ENCODE measurements at regions not wholly inside any gene's neighbourhood (a gene's known extent, or its start where the extent isn't known, plus 50 kb on each side); places are given as distances from the start of the nearest gene placed in this dataset.

DNA sequence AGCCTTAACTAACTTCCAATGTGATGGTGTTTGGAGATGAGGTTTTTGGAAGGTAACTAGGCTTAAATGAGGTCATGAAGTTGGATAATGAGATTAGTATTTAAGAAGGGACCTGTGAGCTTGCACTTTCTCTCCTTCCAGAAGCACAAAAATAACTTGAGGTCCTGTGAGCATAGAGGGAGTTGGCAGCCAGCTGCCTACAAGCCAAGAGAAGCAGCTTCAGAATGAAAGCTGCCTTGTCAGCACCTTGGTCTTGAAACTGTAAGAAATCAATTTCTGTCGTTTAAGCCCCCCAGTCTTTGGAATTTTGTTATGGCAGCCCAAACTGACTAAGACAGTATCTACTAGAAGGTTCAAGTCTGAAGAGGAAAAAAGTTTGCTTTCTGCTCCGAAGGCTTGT lies 280.2 kb upstream of the GALNTL6 start (continued):
- TF ChIP-seq, protein P1, sequence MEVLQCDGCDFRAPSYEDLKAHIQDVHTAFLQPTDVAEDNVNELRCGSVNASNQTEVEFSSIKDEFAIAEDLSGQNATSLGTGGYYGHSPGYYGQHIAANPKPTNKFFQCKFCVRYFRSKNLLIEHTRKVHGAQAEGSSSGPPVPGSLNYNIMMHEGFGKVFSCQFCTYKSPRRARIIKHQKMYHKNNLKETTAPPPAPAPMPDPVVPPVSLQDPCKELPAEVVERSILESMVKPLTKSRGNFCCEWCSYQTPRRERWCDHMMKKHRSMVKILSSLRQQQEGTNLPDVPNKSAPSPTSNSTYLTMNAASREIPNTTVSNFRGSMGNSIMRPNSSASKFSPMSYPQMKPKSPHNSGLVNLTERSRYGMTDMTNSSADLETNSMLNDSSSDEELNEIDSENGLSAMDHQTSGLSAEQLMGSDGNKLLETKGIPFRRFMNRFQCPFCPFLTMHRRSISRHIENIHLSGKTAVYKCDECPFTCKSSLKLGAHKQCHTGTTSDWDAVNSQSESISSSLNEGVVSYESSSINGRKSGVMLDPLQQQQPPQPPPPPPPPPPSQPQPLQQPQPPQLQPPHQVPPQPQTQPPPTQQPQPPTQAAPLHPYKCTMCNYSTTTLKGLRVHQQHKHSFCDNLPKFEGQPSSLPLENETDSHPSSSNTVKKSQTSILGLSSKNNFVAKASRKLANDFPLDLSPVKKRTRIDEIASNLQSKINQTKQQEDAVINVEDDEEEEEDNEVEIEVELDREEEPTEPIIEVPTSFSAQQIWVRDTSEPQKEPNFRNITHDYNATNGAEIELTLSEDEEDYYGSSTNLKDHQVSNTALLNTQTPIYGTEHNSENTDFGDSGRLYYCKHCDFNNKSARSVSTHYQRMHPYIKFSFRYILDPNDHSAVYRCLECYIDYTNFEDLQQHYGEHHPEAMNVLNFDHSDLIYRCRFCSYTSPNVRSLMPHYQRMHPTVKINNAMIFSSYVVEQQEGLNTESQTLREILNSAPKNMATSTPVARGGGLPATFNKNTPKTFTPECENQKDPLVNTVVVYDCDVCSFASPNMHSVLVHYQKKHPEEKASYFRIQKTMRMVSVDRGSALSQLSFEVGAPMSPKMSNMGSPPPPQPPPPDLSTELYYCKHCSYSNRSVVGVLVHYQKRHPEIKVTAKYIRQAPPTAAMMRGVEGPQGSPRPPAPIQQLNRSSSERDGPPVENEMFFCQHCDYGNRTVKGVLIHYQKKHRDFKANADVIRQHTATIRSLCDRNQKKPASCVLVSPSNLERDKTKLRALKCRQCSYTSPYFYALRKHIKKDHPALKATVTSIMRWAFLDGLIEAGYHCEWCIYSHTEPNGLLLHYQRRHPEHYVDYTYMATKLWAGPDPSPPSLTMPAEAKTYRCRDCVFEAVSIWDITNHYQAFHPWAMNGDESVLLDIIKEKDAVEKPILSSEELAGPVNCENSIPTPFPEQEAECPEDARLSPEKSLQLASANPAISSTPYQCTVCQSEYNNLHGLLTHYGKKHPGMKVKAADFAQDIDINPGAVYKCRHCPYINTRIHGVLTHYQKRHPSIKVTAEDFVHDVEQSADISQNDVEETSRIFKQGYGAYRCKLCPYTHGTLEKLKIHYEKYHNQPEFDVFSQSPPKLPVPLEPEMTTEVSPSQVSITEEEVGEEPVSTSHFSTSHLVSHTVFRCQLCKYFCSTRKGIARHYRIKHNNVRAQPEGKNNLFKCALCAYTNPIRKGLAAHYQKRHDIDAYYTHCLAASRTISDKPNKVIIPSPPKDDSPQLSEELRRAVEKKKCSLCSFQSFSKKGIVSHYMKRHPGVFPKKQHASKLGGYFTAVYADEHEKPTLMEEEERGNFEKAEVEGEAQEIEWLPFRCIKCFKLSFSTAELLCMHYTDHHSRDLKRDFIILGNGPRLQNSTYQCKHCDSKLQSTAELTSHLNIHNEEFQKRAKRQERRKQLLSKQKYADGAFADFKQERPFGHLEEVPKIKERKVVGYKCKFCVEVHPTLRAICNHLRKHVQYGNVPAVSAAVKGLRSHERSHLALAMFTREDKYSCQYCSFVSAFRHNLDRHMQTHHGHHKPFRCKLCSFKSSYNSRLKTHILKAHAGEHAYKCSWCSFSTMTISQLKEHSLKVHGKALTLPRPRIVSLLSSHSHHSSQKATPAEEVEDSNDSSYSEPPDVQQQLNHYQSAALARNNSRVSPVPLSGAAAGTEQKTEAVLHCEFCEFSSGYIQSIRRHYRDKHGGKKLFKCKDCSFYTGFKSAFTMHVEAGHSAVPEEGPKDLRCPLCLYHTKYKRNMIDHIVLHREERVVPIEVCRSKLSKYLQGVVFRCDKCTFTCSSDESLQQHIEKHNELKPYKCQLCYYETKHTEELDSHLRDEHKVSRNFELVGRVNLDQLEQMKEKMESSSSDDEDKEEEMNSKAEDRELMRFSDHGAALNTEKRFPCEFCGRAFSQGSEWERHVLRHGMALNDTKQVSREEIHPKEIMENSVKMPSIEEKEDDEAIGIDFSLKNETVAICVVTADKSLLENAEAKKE (CRISPR knock-in tag; IDR thresholded peaks at IDR 0.05): no peak
- no peak for TF ChIP-seq JUNB (IDR thresholded peaks at IDR 0.05; ENCODE audit: unreplicated experiment)

DNA sequence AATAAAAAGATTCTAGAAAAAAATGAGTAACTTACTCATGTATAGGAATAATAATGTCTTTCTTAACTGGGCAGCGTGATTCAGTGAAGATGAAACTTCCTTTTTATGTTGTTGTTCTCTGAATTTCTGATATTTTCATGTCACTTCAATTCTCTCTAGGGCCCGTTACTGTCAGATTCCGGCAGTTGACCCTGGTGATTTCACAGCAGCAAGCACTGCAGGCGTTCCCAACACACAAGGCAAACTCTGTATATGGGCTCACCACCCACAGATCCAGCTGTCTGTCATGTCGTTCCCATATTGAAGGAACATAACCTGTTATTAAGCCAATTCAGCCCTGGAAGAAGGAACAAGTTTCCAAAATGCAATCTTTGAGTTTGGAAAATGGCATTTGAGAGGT lies 288.3 kb upstream of the GALNTL6 start:
- Histone ChIP-seq H3K4me2 (no peak overlapping the region), H3K79me2 (replicated peaks; ENCODE audit: insufficient read depth) (no peaks in the 10 kb centered on the region), H3F3A (replicated peaks; ENCODE audit: low read depth) (no peaks in the 10 kb centered on the region), H3K4me1 (ENCODE audit: insufficient read depth) (no peaks in the 10 kb centered on the region), H2AFZ (no peak overlapping the region), H3K9me2 (ENCODE audit: insufficient read depth) (no peaks in the 10 kb centered on the region), H3K27me3 (ENCODE audit: insufficient read depth) (no peaks in the 10 kb centered on the region), H3K4me3 (no peak overlapping the region), H4K20me1 (replicated peaks; ENCODE audit: insufficient read depth) (no peaks in the 10 kb centered on the region), H3K36me3 (ENCODE audit: insufficient read depth) (no peaks in the 10 kb centered on the region), H3K27ac (ENCODE audit: low read depth) (no peak overlapping the region)
- Mint-ChIP-seq H3K9me3 (no peaks in the 10 kb centered on the region), H3K36me3 (ENCODE audit: low read depth) (no peaks in the 10 kb centered on the region), H3K27me3 (ENCODE audit: insufficient read depth, low read depth, poor library complexity) (no peaks in the 10 kb centered on the region), H3K4me3 (no peak overlapping the region), H3K27ac (no peak overlapping the region), H3K4me1 (no peaks in the 10 kb centered on the region)
- no peak for DNase-seq (ENCODE audit: low spot score)
- ATAC-seq: no peak; the same call in 2 of the 3 replicates
- no peak for TF ChIP-seq JUNB (IDR thresholded peaks at IDR 0.05; ENCODE audit: unreplicated experiment)
- TF ChIP-seq POLR2AphosphoS5 (IDR thresholded peaks at IDR 0.05; ENCODE audit: low read depth): no peak
- TF ChIP-seq, protein P2, sequence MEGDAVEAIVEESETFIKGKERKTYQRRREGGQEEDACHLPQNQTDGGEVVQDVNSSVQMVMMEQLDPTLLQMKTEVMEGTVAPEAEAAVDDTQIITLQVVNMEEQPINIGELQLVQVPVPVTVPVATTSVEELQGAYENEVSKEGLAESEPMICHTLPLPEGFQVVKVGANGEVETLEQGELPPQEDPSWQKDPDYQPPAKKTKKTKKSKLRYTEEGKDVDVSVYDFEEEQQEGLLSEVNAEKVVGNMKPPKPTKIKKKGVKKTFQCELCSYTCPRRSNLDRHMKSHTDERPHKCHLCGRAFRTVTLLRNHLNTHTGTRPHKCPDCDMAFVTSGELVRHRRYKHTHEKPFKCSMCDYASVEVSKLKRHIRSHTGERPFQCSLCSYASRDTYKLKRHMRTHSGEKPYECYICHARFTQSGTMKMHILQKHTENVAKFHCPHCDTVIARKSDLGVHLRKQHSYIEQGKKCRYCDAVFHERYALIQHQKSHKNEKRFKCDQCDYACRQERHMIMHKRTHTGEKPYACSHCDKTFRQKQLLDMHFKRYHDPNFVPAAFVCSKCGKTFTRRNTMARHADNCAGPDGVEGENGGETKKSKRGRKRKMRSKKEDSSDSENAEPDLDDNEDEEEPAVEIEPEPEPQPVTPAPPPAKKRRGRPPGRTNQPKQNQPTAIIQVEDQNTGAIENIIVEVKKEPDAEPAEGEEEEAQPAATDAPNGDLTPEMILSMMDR (conservative IDR thresholded peaks at IDR 0.05; ENCODE audit: low read depth in 2 of 2): no peak
- no peak for TF ChIP-seq EZH2phosphoT487 (IDR thresholded peaks at IDR 0.05; ENCODE audit: unreplicated experiment)
- TF ChIP-seq, protein P3, sequence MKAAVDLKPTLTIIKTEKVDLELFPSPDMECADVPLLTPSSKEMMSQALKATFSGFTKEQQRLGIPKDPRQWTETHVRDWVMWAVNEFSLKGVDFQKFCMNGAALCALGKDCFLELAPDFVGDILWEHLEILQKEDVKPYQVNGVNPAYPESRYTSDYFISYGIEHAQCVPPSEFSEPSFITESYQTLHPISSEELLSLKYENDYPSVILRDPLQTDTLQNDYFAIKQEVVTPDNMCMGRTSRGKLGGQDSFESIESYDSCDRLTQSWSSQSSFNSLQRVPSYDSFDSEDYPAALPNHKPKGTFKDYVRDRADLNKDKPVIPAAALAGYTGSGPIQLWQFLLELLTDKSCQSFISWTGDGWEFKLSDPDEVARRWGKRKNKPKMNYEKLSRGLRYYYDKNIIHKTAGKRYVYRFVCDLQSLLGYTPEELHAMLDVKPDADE (IDR thresholded peaks at IDR 0.05): no peak
- TF ChIP-seq STAT1 (IDR thresholded peaks at IDR 0.05; ENCODE audit: unreplicated experiment): no peak
- TF ChIP-seq EZH2 (IDR thresholded peaks at IDR 0.05; ENCODE audit: low read depth, unreplicated experiment): no peak
- TF ChIP-seq, protein P4, sequence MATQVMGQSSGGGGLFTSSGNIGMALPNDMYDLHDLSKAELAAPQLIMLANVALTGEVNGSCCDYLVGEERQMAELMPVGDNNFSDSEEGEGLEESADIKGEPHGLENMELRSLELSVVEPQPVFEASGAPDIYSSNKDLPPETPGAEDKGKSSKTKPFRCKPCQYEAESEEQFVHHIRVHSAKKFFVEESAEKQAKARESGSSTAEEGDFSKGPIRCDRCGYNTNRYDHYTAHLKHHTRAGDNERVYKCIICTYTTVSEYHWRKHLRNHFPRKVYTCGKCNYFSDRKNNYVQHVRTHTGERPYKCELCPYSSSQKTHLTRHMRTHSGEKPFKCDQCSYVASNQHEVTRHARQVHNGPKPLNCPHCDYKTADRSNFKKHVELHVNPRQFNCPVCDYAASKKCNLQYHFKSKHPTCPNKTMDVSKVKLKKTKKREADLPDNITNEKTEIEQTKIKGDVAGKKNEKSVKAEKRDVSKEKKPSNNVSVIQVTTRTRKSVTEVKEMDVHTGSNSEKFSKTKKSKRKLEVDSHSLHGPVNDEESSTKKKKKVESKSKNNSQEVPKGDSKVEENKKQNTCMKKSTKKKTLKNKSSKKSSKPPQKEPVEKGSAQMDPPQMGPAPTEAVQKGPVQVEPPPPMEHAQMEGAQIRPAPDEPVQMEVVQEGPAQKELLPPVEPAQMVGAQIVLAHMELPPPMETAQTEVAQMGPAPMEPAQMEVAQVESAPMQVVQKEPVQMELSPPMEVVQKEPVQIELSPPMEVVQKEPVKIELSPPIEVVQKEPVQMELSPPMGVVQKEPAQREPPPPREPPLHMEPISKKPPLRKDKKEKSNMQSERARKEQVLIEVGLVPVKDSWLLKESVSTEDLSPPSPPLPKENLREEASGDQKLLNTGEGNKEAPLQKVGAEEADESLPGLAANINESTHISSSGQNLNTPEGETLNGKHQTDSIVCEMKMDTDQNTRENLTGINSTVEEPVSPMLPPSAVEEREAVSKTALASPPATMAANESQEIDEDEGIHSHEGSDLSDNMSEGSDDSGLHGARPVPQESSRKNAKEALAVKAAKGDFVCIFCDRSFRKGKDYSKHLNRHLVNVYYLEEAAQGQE (IDR thresholded peaks at IDR 0.05; ENCODE audit: unreplicated experiment): no peak

Data from GM23338 (cell line).